Stomach (tissue), 4 donors: ENCODE measurements at regions not wholly inside any gene's neighbourhood (a gene's known extent, or its start where the extent isn't known, plus 50 kb on each side); places are given as distances from the start of the nearest gene placed in this dataset.

ENCODE experiments used
- CTCF ChIP-seq, 7 experiments: fragments of 450-650 bp in 4 of 7; fragments of 200-600 bp in 3 of 7; sonication (generic) in 3 of 7; IDR thresholded peaks; one replicate each; pipeline ENCODE4 v1.5.1; 2016 to 2019; ENCODE audit warnings: antibody characterized with exemption in 7 of 7, control low read depth in 2 of 7, mild to moderate bottlenecking in 1 of 7
- EP300 ChIP-seq: sonication (generic); formaldehyde crosslinking; IDR thresholded peaks from one replicate; pipeline ENCODE4 v1.6.1; 2017; ENCODE audit warnings: antibody characterized with exemption
- POLR2A ChIP-seq, 4 donors: fragments of 450-650 bp; IDR thresholded peaks; one replicate each; pipeline ENCODE4 v1.6.1; 2016; ENCODE audit warnings: antibody characterized with exemption in 4 of 4, control low read depth in 2 of 4, mild to moderate bottlenecking in 1 of 4, moderate library complexity in 1 of 4
- POLR2AphosphoS5 ChIP-seq, 3 donors: sonication (generic); formaldehyde crosslinking; IDR thresholded peaks; one replicate each; pipeline ENCODE4 v1.6.1; 2016; ENCODE audit warnings: antibody characterized with exemption in 3 of 3

- TF ChIP-seq CTCF (IDR thresholded peaks at IDR 0.05) (no peak), POLR2A (IDR thresholded peaks at IDR 0.05) (no peak), POLR2AphosphoS5 (IDR thresholded peaks at IDR 0.05) (no peak), EP300 (no peak)
Measured at GRCh38 chr13:34338102-34338501, 520.2 kb downstream of the RFC3 start.
